ENCODE measurements at regions not wholly inside any gene's neighbourhood (a gene's known extent, or its start where the extent isn't known, plus 50 kb on each side); places are given as distances from the start of the nearest gene placed in this dataset.

- Histone ChIP-seq H3K27ac (no peak overlapping the region), H3K36me3 (no peaks in the 10 kb centered on the region), H3K9me3 (no peaks in the 10 kb centered on the region), H3K27me3 (no peaks in the 10 kb centered on the region), H3K4me3 (no peak overlapping the region), H3K4me1 (ENCODE audit: insufficient read depth) (no peaks in the 10 kb centered on the region)
- TF ChIP-seq CTCF (IDR thresholded peaks at IDR 0.05) (no peak), EP300 (IDR thresholded peaks at IDR 0.05) (no peak), POLR2A (IDR thresholded peaks at IDR 0.05) (no peak)
- no peak for DNase-seq
- WGBS, 3 donors = 90 to 91% (median 91%) methylated on average over 3 of the region's 3 CpGs
- intact Hi-C loops (cut with DNase I) = no loop called here
Observed at GRCh38 chr2:21363364-21363763, 239.6 kb downstream of the TDRD15 start.

GRCh38 chr2:21367421-21367820 is 243.7 kb downstream of the TDRD15 start:
- Histone ChIP-seq H3K9me3 (no peaks in the 10 kb centered on the region), H3K4me3 (no peak overlapping the region), H3K27ac (no peak overlapping the region), H3K4me1 (ENCODE audit: insufficient read depth) (no peaks in the 10 kb centered on the region), H3K27me3 (no peaks in the 10 kb centered on the region), H3K36me3 (no peaks in the 10 kb centered on the region)
- TF ChIP-seq POLR2A (IDR thresholded peaks at IDR 0.05) = no peak
- intact Hi-C loops (cut with DNase I) = no loop called here
- DNase-seq = no peak
- 77 to 96% (median 88%) methylated on average over 3 of the region's 3 CpGs for WGBS, 3 donors

GRCh38 chr2:21369787-21370186 is 246.0 kb downstream of the TDRD15 start:
- no peak for TF ChIP-seq CTCF (IDR thresholded peaks at IDR 0.05)
- TF ChIP-seq POLR2A (IDR thresholded peaks at IDR 0.05) = no peak
- TF ChIP-seq EP300 (IDR thresholded peaks at IDR 0.05) = no peak
- Histone ChIP-seq H3K27me3 (no peaks in the 10 kb centered on the region), H3K4me1 (ENCODE audit: insufficient read depth) (no peaks in the 10 kb centered on the region), H3K36me3 (no peaks in the 10 kb centered on the region), H3K9me3 (no peaks in the 10 kb centered on the region), H3K4me3 (no peak overlapping the region), H3K27ac (no peak overlapping the region)
- 94 to 98% (median 97%) methylated on average over 2 of the region's 2 CpGs for WGBS, 3 donors
- intact Hi-C loops (cut with DNase I) = loop anchor here in 1 of 4 donors (2.0 kb wide), 1 partner anchor 37 kb away; no protein-coding TSS in a partner anchor
- no peak for DNase-seq

GRCh38 chr2:21371499-21372003 is 247.8 kb downstream of the TDRD15 start:
- Histone ChIP-seq H3K27me3 (no peaks in the 10 kb centered on the region), H3K36me3 (no peaks in the 10 kb centered on the region), H3K4me3 (no peak overlapping the region), H3K9me3 (no peaks in the 10 kb centered on the region), H3K27ac (no peak overlapping the region), H3K4me1 (ENCODE audit: insufficient read depth) (no peaks in the 10 kb centered on the region)
- intact Hi-C loops (cut with DNase I) = no loop called here
- TF ChIP-seq CTCF (IDR thresholded peaks at IDR 0.05) = no peak
- no peak for TF ChIP-seq EP300 (IDR thresholded peaks at IDR 0.05)
- TF ChIP-seq POLR2A (IDR thresholded peaks at IDR 0.05) = no peak
- WGBS, 3 donors = 85 to 90% (median 89%) methylated on average over 5 of the region's 5 CpGs
- no peak for DNase-seq

GRCh38 chr2:21372654-21373053 is 248.9 kb downstream of the TDRD15 start:
- Histone ChIP-seq H3K4me3 (no peak overlapping the region), H3K27me3 (no peaks in the 10 kb centered on the region), H3K36me3 (no peaks in the 10 kb centered on the region), H3K9me3 (no peaks in the 10 kb centered on the region), H3K4me1 (ENCODE audit: insufficient read depth) (no peaks in the 10 kb centered on the region), H3K27ac (no peak overlapping the region)
- TF ChIP-seq EP300 (IDR thresholded peaks at IDR 0.05) (no peak), CTCF (IDR thresholded peaks at IDR 0.05) (no peak), POLR2A (IDR thresholded peaks at IDR 0.05) (no peak)
- DNase-seq = no peak
- WGBS, 3 donors = 67 to 80% (median 68%) methylated on average over 2 of the region's 2 CpGs
- intact Hi-C loops (cut with DNase I) = no loop called here

Measured in ovary (tissue), 7 donors.